C4-2B (cell line): ENCODE measurements at regions not wholly inside any gene's neighbourhood (a gene's known extent, or its start where the extent isn't known, plus 50 kb on each side); places are given as distances from the start of the nearest gene placed in this dataset.

Experiments
- CTCF ChIP-seq: fragments of 450-650 bp; conservative IDR thresholded peaks from 2 replicates; pipeline ENCODE4 v1.5.1; 2017; ENCODE audit warnings: mild to moderate bottlenecking
- ZFX ChIP-seq: fragments of 450-650 bp; IDR thresholded peaks from 2 replicates; pipeline ENCODE4 v1.6.1; 2017

GRCh38 chr13:74755065-74755464 lies 620.9 kb upstream of the KLF12 start:
- TF ChIP-seq CTCF, result no peak
- TF ChIP-seq ZFX, result no peak
